ENCODE measurements at regions not wholly inside any gene's neighbourhood (a gene's known extent, or its start where the extent isn't known, plus 50 kb on each side); places are given as distances from the start of the nearest gene placed in this dataset.

DNA sequence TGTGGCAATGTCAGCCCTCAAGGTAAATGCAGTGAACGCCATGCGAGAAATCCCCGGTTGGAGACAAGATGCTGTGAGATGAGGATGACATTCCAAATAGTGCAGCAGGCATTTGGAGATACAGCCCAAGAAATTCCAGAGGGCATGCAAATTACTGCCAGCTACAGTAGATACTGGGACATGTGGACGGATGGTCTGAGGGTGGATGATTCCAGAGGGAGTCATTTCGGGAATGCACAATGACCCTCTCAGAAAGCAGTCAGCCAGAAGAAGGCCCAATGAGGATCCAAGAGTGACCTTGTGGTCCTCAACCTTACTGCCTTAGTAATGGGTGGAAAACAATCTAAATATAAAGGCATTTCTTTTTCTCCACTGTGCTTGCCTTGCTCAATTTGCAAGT is 111.3 kb downstream of the HNRNPLL start:
- no peak for DNase-seq (ENCODE audit: low spot score)
- Mint-ChIP-seq H3K4me1 (ENCODE audit: unreplicated experiment) (peaks cover 8% of the 10 kb centered on the region), H3K4me3 (ENCODE audit: unreplicated experiment) (no peak overlapping the region), H3K36me3 (ENCODE audit: low read depth, unreplicated experiment) (no peaks in the 10 kb centered on the region), H3K9me3 (ENCODE audit: unreplicated experiment) (no peaks in the 10 kb centered on the region), H3K27me3 (ENCODE audit: unreplicated experiment) (peaks cover 3% of the 10 kb centered on the region), H3K27ac (ENCODE audit: unreplicated experiment) (no peak overlapping the region)
- TF ChIP-seq CTCF (IDR thresholded peaks at IDR 0.05; ENCODE audit: unreplicated experiment): no peak

DNA sequence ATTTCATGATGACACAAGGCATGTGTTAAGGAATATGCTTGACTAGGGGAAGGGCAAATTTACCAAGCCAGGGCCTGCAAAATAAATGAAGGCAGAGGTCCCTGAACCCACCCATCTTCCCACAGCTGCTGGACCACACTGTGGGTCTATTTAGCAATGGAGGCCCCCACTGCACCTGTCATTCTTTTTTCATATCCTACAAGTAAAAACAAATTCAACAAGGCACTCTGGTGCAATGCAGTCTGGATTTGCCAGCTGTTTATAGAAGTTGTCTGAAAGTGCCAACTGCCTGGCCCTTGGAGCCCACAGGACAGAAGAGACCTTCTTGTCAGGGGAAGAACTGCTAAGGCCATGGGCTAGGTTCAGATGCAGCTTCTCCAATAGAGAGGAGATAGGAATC is 112.8 kb upstream of the ATL2 start:
- peaks cover 24% of the 10 kb centered on the region for H3K4me1 Mint-ChIP-seq (ENCODE audit: unreplicated experiment)
- no peak overlapping the region for H3K27ac Mint-ChIP-seq (ENCODE audit: unreplicated experiment)
- TF ChIP-seq CTCF (IDR thresholded peaks at IDR 0.05; ENCODE audit: unreplicated experiment): no peak
- no peaks in the 10 kb centered on the region for H3K36me3 Mint-ChIP-seq (ENCODE audit: low read depth, unreplicated experiment)
- H3K9me3 Mint-ChIP-seq (ENCODE audit: unreplicated experiment): no peaks in the 10 kb centered on the region
- H3K4me3 Mint-ChIP-seq (ENCODE audit: unreplicated experiment): no peak overlapping the region
- DNase-seq (ENCODE audit: low spot score): no peak
- peaks cover 3% of the 10 kb centered on the region for H3K27me3 Mint-ChIP-seq (ENCODE audit: unreplicated experiment)

- Mint-ChIP-seq H3K4me1 (ENCODE audit: unreplicated experiment) (peaks cover 39% of the 10 kb centered on the region), H3K27me3 (ENCODE audit: unreplicated experiment) (peaks cover 3% of the 10 kb centered on the region), H3K4me3 (ENCODE audit: unreplicated experiment) (no peak overlapping the region), H3K36me3 (ENCODE audit: low read depth, unreplicated experiment) (no peaks in the 10 kb centered on the region), H3K27ac (ENCODE audit: unreplicated experiment) (no peak overlapping the region), H3K9me3 (ENCODE audit: unreplicated experiment) (no peaks in the 10 kb centered on the region)
- DNase-seq (ENCODE audit: low spot score): no peak
- no peak for TF ChIP-seq CTCF (IDR thresholded peaks at IDR 0.05; ENCODE audit: unreplicated experiment)
Observed at GRCh38 chr2:38487852-38488251, 110.8 kb upstream of the ATL2 start.

GRCh38 chr2:38486213-38487026 is 109.3 kb upstream of the ATL2 start:
- Mint-ChIP-seq H3K27ac (ENCODE audit: unreplicated experiment) (peak overlapping the region; percentile 52), H3K36me3 (ENCODE audit: low read depth, unreplicated experiment) (no peaks in the 10 kb centered on the region), H3K4me3 (ENCODE audit: unreplicated experiment) (no peak overlapping the region), H3K27me3 (ENCODE audit: unreplicated experiment) (peaks cover 3% of the 10 kb centered on the region), H3K9me3 (ENCODE audit: unreplicated experiment) (no peaks in the 10 kb centered on the region), H3K4me1 (ENCODE audit: unreplicated experiment) (peaks cover 43% of the 10 kb centered on the region)
- DNase-seq (ENCODE audit: low spot score): no peak
- TF ChIP-seq CTCF (IDR thresholded peaks at IDR 0.05; ENCODE audit: unreplicated experiment): no peak

DNA sequence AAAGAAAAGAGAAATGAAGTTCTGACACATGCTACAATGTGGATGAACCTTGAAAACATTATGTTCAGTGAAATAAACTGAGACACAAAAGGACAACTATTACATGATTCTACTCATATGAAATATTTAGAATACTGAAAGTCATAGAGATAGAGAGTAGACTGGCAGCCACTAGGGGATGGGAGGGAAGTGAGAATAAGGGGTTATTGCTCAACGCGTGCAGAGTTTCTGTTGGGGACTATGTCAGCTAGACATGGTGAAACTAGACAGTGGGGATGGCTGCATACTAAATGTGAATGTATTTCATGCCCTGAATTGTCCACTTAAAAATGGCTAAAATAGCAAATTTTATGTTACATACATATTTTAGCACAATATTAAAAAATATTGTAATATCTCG is 108.7 kb upstream of the ATL2 start:
- H3K27ac Mint-ChIP-seq (ENCODE audit: unreplicated experiment): no peak overlapping the region
- TF ChIP-seq CTCF (IDR thresholded peaks at IDR 0.05; ENCODE audit: unreplicated experiment): no peak
- DNase-seq (ENCODE audit: low spot score): no peak
- peaks cover 2% of the 10 kb centered on the region for H3K27me3 Mint-ChIP-seq (ENCODE audit: unreplicated experiment)
- H3K4me1 Mint-ChIP-seq (ENCODE audit: unreplicated experiment): peaks cover 43% of the 10 kb centered on the region
- no peak overlapping the region for H3K4me3 Mint-ChIP-seq (ENCODE audit: unreplicated experiment)
- H3K36me3 Mint-ChIP-seq (ENCODE audit: low read depth, unreplicated experiment): no peaks in the 10 kb centered on the region
- no peaks in the 10 kb centered on the region for H3K9me3 Mint-ChIP-seq (ENCODE audit: unreplicated experiment)

Measured in endothelial cell (in vitro differentiated cells).